RPMI8226 (cell line): ENCODE measurements at regions not wholly inside any gene's neighbourhood (a gene's known extent, or its start where the extent isn't known, plus 50 kb on each side); places are given as distances from the start of the nearest gene placed in this dataset.
"Not testable (repeated sequence)": the region's sequence is repeated elsewhere in the genome, so short reads cannot be mapped to it uniquely, and the experiment has no call there.

Experiments used
- DNase-seq: peaks from one replicate; pipeline ENCODE4 v3.0.0-alpha.2; 2015

DNA sequence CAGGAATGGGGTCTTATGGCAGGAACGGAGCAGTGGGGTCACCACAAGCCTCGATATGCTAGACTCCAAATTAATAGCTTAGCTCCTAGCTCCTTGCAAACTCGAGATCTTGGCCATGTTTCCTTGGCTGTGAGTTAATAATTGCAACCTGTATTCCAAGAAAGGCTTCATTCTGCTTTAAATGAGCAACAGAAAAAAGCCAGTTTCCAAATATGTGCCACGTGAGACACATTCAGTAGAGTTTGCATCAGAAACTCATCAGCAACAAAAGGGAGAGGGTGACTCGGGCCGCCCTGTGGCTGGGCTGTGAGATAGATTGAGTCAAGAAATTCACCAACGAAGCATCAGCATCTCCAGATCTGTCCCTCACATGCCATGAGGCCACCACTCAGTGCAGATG is 112.0 kb downstream of the NPTX2 start:
- no peak for DNase-seq

DNA sequence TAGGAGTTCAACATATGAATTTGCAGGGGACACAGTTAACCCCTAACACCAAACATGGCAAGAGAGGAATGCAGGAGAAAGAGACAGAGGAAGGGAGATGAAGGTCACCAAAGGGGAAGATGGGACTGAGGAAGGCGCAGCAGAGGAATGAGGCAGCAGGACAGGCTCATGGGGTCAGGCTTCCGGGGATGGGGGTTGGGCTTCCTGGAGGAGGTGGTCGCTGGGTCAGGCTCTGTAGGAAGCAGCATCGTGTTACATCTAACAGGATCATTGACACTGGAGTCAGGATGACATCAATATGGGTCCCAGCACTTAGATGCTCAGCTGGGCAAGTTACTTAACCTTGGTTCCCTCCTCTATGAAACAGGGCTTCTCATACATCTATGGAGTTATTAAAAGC is 113.2 kb downstream of the NPTX2 start:
- DNase-seq = no peak

DNA sequence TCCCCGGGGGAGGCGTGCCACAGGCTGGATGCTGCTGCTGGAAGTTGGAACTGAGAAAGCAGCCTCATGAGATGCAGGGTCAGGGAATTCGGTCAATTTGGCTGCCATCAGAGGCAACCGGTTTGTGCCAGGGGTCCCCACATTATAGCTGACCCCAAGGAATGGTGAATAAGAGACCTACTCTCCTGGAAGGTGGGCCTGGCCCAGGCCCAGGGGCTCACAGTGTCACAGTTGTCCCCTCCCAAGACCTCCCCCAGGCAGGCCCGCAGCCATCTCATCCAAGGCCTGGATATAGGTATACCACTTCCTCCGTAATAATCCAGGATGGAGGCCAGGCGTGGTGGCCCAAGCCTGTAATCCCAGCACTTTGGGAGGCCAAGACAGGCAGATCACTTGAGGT is 114.6 kb downstream of the NPTX2 start:
- no peak for DNase-seq

DNA sequence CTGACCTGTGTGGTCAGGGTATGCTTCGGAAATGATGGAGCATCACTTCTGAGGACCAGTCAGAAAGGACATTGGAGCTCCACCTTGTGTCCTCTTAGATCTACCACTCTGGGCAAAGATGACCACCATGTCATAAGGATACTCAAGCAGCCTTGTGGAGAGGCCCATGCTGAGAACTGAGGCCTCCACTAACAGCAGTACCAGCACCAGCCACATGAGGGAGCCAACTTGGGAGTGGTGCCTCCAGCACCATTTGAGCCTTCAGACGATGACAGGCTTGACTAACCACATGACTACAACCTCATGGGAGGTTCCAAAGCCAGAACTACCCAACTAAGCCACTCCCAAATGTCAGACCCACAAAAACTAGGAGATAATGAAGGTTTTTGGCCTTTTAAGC is 116.0 kb downstream of the NPTX2 start:
- peak; percentile 84 for DNase-seq

DNA sequence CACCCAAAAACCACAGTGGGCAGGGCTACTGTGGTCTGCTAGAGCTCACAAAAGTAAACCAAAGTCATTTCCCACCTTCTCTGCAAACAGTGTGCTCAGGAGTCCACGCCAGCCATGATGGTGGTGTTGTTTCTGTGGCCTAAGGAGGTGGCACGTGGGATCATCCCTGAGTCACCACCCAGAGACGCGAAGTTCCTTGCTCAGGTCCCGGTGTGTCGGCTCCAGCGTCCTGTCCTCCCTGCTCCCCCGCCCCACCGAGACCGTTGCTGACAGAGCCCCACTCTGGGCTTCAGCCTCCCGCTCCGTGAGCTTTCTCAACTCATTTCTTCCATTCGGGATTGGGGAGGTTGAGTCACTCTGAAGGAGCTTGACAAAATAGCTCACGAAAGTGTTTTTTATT is 118.7 kb downstream of the NPTX2 start:
- no peak for DNase-seq

DNA sequence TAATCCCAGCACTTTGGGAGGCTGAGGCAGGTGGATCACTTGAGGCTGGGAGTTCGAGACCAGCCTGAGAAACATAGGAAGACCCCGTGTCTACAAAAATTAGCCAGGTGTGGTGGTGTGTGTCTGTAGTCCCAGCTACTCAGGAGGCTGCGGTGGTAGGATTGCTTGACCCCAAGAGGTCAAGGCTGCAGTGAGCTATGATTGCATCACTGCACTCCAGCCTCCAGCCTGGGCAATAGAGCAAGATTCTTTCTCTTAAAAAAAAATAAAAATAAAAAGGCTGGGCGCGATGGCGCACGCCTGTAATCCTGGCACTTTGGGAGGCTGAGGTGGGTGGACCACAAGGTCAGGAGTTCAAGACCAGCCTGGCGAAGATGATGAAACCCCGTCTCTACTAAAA is 119.4 kb downstream of the NPTX2 start:
- not testable (repeated sequence) for DNase-seq

DNA sequence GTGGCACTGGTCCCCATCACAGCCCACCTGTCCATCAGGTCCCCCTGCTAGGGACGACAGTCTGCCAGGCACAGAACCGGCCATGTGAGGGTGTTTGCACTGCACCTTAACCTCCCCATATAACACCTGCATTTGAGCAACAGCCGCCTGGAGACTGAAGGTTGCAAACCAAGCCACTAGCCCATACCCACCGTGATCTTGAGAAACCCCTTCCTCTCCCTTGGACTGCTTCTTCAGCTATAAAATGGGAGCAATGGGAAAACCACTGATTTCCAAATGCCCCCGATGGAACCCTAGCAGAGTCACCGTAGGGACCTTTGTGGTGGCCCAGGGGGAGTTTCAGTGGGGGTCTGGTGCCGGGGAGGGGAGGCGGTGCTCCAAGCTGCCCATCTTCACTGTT is 120.1 kb downstream of the NPTX2 start:
- DNase-seq = no peak

DNA sequence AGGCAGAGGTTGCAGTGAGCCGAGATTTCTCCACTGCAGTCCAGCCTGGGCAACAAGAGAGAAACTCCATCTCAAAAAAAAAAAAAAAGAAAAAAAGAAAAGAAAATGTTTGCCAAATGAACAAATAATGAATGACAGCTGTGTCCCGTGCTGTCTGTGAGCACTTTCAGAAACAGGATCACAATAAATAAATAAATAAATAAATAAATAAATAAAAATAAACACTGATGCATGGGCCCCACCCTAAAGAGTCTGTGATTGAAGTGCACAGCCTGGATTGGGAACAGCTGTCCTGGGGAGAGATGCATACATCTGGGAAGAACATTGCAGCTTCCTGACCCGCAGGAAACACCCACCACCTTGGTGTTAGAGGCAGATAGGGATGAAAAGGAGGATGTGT is 123.6 kb downstream of the NPTX2 start:
- no peak for DNase-seq

DNA sequence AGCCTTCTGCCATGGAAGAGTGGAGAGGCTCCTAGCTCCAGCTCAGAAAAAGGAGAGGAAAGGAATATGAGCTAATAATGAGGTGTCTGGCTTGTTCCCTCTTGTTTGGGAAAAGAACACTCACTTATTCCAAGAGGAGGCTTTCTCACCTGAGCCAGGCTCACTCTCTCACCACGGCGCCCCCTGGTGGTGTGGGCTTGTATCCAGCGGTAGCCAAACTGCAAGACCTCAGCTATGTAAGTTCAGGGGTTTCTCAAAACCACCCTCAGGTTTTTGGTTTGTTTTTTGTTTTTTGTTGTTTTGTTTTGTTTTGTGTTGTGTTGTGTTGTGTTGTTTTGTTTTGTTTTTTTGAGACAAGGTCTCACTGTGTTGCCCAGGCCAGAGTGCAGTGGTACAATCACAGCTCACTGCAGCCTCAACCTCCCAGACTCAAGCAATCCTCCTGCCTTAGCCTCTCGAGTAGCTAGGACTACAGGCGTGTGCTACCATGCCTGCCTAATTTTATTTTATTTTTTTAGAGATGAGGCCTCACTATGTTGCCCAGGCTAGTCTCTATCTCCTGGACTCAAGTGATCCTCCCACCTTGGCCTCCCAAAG is 124.0 kb downstream of the TMEM130 start:
- DNase-seq = peak; percentile 87

DNA sequence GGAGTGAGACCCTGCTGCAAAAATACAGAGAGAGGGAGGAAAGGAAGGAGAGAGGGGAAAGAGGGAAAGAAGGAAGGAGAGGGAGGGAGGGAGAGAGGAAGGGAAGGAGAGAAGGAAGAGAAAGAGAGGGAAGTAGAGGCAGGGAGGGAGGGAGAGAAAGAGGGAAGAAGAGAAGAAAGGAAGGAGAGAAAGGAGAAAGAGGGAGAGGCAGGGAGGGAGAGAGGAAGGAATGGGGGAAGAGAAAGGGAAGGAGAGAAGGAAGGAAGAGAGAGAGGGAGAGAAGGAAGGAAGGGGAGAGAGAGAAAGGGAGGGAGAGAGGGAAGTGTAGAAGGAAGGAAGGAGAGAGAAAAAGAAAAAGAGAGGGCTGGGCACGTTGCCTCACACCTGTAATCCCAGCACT is 121.7 kb downstream of the TMEM130 start:
- no peak for DNase-seq

DNA sequence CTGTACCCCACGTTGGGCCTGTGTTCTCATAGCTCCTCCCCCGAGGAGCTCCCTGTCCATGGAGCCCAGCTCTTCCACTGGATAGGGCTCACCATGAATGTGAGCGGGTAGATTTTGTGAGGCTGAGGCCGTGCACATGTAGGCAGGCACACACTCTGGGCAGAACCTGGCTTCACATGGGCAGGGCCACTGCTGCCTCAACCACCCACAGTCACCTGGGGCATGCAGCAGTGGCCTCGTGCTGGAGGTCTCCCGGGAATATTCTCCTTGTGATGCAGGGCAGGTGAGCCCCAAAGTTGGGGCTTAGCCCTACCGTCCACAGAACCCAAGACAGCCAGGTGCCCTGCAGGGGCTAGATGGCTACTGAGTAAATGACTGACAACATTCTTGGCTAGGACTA is 116.6 kb downstream of the TMEM130 start:
- no peak for DNase-seq

DNA sequence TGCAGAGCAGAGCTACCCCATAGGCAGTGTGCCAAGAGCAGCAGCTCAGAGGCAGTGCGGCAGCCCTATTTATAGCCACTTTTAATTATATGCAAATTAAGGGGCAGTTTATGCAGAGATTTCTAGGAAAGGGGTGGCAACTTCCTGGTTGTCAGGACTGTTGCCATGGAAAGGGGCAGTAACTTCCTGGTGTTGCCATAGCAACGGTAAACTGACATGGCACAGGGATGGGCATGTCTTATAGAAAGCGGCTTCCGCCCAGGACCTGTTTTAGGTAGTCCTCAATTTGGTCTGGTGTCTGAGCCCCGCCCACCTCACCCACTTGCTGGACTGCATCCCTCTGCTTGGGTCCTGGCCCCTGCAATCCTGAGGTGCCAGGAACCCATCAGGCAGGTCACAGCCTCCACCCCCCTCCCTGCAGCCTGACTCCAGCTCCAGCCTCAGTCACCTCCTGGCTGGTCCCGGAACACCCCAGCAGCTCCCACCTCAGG is 115.8 kb downstream of the TMEM130 start:
- peak; percentile 42 for DNase-seq

DNA sequence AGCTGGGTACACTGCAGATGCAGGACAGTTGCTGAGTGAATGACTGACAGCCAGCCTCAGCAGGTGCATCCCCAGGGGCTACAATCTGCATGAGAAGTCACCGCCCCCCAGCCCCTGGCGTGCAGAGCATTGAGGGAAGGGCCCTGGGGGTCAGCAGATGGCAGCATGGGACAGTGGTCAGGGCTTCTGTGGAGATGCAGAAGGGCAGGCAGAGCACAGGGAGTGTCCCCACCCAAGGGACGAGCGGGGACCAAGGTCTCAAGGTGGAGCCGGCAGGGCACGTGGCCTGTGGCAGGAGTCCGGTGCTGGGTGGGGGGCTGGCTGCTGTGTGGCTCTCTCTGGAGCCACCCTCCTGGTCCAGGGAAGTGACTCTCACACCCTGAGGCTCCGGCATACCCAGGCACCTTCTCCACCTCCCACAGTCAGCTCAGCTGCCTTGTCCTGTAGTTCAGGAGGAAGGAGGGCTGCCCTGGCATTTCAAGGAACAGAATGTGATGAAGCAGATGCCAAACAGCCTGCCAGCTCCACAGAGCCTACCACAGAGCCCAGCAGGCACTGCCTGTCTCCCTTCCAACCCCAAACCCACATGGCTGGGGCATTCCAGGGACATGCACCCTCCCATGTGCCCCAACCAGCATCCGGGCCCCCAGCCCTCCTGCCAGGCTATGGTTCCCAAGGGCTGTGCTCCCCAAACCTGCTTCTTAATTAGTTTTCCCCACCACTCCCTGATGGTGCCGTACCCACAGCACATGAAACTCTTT is 114.5 kb downstream of the TMEM130 start:
- peak; percentile 27 for DNase-seq

DNA sequence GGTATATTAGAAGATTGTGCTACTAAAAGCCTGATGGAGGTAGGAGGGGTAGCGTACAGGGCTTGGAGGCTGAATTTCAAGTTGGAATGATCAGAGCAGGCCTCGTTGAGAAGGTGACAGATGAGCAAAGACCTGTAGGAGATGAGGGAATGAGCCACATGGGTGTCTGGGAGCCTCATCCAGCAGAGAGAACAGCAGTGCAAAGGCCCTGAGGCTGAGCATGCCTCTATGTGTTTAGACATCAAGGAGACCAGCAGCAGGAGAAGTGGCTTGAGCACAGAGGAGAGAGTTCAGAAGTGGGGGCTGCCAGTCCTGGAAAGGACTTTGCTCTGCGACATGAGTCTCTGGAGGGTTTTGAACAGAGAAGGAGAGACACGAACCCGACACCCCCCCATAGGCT is 111.7 kb downstream of the TMEM130 start:
- no peak for DNase-seq

DNA sequence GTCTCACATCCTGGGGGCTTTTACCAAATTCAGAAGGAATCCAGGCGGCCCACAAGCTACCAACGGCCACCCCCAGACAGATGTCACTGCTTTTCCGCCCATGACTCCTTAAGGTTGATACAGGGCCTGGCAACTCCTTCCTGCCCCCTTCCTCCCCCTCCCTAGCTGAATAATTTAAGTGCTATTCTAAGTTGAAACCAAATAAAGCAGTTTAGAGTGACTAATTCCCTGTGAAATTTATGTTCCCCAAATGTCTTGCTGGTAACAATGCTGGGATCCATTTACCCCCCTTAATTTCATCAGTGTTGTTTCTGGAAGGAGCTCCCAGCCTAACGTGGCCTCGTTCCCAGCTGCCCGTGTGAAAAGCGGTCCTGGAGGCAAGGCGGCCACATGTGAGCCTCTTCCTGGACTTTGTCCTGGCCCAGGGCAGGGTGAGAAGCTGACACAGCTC is 109.6 kb downstream of the TMEM130 start:
- DNase-seq = no peak

DNA sequence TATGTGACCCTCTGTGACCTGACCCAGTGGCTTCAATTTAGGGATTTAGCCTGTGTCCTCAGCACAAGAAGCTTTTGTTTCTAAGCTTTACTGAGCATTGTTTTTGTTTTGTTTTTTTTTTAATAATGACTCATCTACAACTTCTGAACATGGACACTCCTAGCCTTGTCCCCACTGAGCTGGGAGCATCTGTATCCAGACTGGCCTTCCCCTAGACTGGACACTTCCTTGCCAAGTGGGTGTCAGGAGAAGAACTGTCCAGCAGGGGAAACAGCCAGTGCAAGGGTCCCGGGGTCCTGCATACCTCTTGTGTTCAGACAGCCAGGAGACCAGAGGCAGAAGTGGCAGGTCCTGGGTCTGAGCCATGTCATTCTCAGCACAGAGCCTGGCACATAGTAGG is 108.6 kb downstream of the TMEM130 start:
- no peak for DNase-seq

DNA sequence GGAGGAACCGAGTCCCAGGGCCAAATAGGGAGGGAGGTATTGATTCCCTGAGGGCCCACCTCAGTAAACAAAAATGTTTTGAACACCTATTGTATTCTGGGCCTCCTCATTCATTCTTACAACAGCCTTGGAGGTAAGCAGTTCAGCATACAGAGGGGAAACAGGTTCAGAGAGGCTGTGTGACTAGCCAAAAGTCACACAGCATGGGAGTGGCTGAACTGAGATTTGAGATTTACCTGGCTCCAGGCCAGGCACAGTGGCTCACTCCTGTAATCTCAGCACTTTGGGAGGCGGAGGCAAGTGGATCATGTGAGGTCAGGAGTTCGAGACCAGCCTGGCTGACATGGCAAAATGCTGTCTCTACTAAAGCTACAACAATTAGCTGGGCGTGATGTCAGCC is 107.2 kb downstream of the TMEM130 start:
- DNase-seq = peak; percentile 13

DNA sequence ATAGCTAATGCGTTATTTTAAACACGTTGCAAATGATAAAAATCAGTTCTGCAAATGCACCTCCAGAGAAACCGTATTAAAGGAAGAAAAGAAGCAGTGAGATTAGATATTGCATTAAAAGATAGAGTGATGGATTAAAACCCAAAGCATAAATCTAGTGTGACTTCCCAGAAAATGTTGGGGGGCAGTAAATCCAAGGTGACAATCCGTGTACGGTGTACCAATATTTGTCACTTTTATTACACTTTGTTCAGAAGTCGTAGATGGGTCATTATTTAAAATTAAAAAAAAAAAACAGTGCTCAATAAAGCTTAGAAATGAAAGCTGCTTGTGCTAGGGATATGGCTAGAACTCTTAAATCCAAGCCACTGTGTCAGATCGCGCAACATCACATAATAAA is 106.4 kb downstream of the TMEM130 start:
- no peak for DNase-seq

DNA sequence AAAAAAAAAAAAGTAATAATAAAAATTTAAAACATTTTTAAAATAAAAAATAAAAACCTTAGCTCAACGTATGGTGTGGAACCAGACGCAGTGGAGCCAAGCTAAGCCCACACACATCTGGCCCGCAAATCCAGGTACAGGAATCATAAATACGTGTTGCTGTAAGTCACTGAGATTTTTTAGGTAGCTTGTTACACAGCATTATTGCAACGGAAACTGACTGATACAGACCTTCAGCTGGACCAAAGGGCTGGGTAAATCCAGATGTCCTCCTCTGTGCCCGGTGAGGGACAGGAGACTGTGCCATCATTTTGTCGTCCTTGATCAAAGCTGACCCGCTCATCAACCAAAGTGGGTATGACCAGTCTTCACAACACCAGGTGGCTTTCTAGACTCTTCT is 104.9 kb downstream of the TMEM130 start:
- DNase-seq = no peak

DNA sequence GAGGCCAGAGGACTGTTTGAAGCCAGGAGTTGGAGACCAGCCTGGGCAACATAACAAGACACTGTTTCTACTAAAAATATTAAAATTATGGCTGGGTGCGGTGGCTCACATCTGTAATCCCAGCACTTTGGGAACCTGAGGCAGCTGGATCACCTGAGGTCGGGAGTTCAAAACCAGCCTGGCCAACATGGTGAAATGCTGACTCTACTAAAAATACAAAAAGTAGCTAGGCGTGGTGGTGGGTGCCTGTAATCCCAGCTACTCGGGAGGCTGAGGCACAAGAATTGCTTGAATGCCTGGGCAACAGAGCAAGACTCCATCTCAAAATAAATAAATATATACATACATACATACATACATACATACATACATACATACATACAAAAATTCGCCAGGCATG is 99.7 kb downstream of the TMEM130 start:
- not testable (repeated sequence) for DNase-seq

DNA sequence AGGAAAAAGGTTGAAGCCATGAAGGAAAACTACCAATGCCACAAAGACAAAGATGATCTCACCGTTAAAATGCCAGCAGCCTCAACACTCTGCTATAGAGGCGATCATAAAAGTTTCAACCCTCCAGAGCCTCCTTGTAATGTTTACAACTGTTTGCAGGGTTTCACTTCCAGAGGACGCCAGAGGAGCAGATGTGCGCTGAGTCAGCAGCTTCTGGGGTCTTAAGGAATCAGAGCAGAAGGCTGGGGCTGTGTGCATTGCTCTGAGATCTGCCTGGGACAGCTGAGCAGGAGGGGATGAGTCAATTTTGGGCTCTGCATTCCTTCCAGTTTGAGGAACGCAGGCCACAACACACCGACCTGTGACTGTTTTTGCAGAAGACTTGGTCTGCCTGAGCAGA is 98.3 kb downstream of the TMEM130 start:
- peak; percentile 92 for DNase-seq

DNA sequence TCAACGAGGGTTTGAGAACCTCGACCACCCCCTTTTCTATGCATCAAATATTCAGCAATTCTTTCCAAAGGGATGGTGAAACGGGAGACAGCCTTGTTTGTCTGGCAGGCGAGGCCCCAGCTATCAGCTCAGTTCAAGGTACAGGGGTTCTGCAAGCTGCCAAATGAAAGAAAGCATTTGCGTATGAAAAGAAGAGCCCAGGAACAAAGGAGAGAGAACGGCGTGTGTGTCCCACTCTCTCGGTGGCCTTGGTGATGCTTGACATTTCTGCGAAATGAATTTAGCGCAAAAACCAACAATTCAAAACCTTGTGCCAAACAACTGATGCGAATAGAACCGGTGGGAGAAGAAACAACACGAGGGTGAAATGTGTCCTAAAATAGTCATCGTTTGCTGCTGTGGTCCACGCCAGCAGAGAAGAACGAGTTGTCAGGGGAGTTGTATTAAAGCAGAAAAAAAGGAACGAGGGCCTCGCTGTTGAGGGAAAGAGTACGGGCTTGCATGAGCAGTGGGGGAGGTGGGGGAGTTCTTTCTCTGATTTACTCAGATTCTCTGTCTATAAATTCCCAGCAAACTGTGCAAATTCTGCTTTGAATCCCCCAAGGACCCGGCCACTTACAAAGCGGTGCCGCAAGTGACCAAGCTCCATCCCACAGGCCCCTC is 97.7 kb downstream of the TMEM130 start:
- DNase-seq = no peak

DNA sequence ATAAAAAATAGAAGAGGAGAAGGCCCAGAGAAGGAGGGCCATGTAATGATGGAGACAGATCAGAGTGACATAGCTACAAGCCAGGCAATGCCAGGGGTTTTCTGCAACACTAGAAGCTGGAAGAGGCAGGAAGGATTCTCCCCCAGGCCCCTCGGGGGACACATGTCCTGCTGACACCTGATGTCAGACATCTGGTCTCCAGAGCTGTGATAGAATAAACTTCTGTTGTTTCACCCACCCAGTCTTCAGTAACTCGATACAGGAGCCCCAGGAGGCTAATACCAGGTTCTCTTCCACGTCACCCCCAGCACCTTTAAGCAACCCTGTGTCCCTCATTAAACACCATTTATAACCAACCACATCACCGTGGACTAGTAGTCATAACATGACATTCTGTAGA is 94.9 kb downstream of the TMEM130 start:
- no peak for DNase-seq

DNA sequence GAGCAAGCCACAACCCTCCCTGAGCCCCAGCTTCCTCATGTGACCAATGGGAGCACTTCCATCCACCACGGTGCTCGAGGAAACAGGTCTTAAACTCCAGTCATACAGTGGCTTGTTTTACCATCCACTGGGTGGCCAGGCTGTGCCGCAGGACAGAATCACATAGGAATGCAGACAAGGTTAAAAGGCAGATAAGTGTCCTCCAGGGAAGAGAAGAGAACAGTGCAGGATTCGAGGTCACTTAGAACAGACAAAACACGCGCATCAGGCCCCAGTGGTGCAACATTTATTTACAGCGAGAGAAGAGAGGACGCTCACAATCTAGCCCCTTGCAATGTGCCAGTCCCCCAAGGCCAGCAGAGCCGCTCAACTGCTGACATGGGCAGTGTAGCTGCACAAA is 92.8 kb downstream of the TMEM130 start:
- DNase-seq = no peak
